WTC11 (cell line): ENCODE measurements at regions not wholly inside any gene's neighbourhood (a gene's known extent, or its start where the extent isn't known, plus 50 kb on each side); places are given as distances from the start of the nearest gene placed in this dataset.

Source experiments
- ATAC-seq: fragments of 200-7000 bp; cut with Tn5 transposase; 2 replicates; pipeline ENCODE4 v1.10.0; 2021; ENCODE audit warnings: mild to moderate bottlenecking, moderate library complexity
- CTCF ChIA-PET: fragments of 300-600 bp; sonication (Branson Sonifier 250); formaldehyde crosslinking; loops from one replicate; lab custom pipeline; 2021; ENCODE audit warnings: antibody characterized with exemption; lab: Charles Lee
- POLR2A ChIA-PET: fragments of 350-600 bp; sonication (Branson Sonifier 250); formaldehyde crosslinking; loops from one replicate; lab custom pipeline; 2021; ENCODE audit warnings: antibody characterized with exemption; lab: Charles Lee
- DNase-seq: peaks from one replicate; pipeline ENCODE4 v3.0.0; 2021; ENCODE audit warnings: low spot score
- H3K27ac Mint-ChIP-seq: 2 replicates; pipeline ENCODE4 v1.8.0; 2021; ENCODE audit warnings: mixed read lengths
- H3K27me3 Mint-ChIP-seq: 2 replicates; pipeline ENCODE4 v1.8.0; 2021; ENCODE audit warnings: low read depth, mild to moderate bottlenecking, moderate library complexity, mixed read lengths
- H3K36me3 Mint-ChIP-seq: 2 replicates; pipeline ENCODE4 v1.8.0; 2021; ENCODE audit warnings: mixed read lengths
- H3K4me1 Mint-ChIP-seq: 2 replicates; pipeline ENCODE4 v1.8.0; 2022; ENCODE audit warnings: mixed read lengths
- H3K4me3 Mint-ChIP-seq: 2 replicates; pipeline ENCODE4 v1.8.0; 2021; ENCODE audit warnings: mild to moderate bottlenecking, moderate library complexity, mixed read lengths
- H3K9me3 Mint-ChIP-seq: 2 replicates; pipeline ENCODE4 v1.8.0; 2021; ENCODE audit warnings: mixed read lengths
- NFE2L1 ChIP-seq: sonication (generic); formaldehyde crosslinking; IDR thresholded peaks from 2 replicates; pipeline ENCODE4 v1.8.1; 2023; ENCODE audit warnings: missing genetic modification reagents
- NFYB ChIP-seq: sonication (generic); formaldehyde crosslinking; conservative IDR thresholded peaks from 2 replicates; pipeline ENCODE4 v1.8.0; 2022; ENCODE audit warnings: low read depth, missing genetic modification reagents
- SMAD3 ChIP-seq: sonication (generic); formaldehyde crosslinking; IDR thresholded peaks from 2 replicates; pipeline ENCODE4 v1.8.0; 2022; ENCODE audit warnings: missing genetic modification reagents, mild to moderate bottlenecking, borderline replicate concordance
- ZNF121 ChIP-seq: sonication (generic); formaldehyde crosslinking; IDR thresholded peaks from 2 replicates; pipeline ENCODE4 v1.8.0; 2023; ENCODE audit warnings: missing genetic modification reagents
- ZNF138 ChIP-seq: sonication (generic); formaldehyde crosslinking; conservative IDR thresholded peaks from 2 replicates; pipeline ENCODE4 v1.8.1; 2022; ENCODE audit warnings: mild to moderate bottlenecking, moderate library complexity, missing genetic modification reagents
- ZNF396 ChIP-seq: fragments of 250-450 bp; sonication (Bioruptor Pico); IDR thresholded peaks from 2 replicates; pipeline ENCODE4 v1.8.0; 2021; ENCODE audit warnings: mild to moderate bottlenecking, moderate library complexity, borderline replicate concordance
- TF ChIP-seq, protein P1 (sequence below): fragments of 250-450 bp; sonication (Bioruptor Pico); IDR thresholded peaks from 2 replicates; pipeline ENCODE4 v1.9.0; 2021; ENCODE audit warnings: mild to moderate bottlenecking, borderline replicate concordance
- TF ChIP-seq, protein P2 (sequence below): sonication (generic); formaldehyde crosslinking; IDR thresholded peaks from 2 replicates; pipeline ENCODE4 v1.8.1; 2022; ENCODE audit warnings: low read depth, mild to moderate bottlenecking, moderate library complexity, missing genetic modification reagents, borderline replicate concordance
- TF ChIP-seq, protein P3 (sequence below): sonication (generic); formaldehyde crosslinking; IDR thresholded peaks from 2 replicates; pipeline ENCODE4 v1.8.1; 2022; ENCODE audit warnings: low read depth, missing genetic modification reagents, borderline replicate concordance
- TF ChIP-seq, protein P4 (sequence below): sonication (generic); formaldehyde crosslinking; conservative IDR thresholded peaks from 2 replicates; pipeline ENCODE4 v1.8.1; 2022; ENCODE audit warnings: mild to moderate bottlenecking, missing genetic modification reagents
- TF ChIP-seq, protein P5 (sequence below): fragments of 250-450 bp; sonication (Bioruptor Pico); conservative IDR thresholded peaks from 2 replicates; pipeline ENCODE4 v1.9.0; 2021; ENCODE audit warnings: mild to moderate bottlenecking
- TF ChIP-seq, protein P6 (sequence below): sonication (generic); formaldehyde crosslinking; IDR thresholded peaks from 2 replicates; pipeline ENCODE4 v1.8.0; 2022; ENCODE audit warnings: mild to moderate bottlenecking, missing genetic modification reagents
- TF ChIP-seq, protein P7 (sequence below): sonication (generic); formaldehyde crosslinking; IDR thresholded peaks from 2 replicates; pipeline ENCODE4 v1.8.1; 2023; ENCODE audit warnings: mild to moderate bottlenecking, missing genetic modification reagents, moderate library complexity
- TF ChIP-seq, protein P8 (sequence below): sonication (generic); formaldehyde crosslinking; IDR thresholded peaks from 2 replicates; pipeline ENCODE4 v1.8.0; 2022; ENCODE audit warnings: mild to moderate bottlenecking, missing genetic modification reagents

DNA sequence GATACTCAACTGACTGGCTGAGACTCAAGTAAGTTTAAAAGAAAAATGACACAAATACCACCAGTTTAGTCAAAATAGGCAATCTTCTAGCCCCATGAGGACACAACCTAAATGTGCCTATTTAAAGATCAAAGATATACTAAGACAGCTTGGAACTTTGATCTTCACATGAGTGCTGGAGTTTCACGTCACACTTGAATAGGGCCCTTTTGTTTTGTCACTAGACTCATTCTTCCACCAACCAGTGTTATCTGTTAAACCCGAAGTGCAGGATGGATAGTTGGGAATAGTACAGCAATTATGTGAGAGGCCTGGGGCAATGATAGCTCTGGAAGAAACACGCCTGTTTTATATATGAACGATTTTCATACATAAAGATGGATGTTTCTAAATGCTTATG lies 792.8 kb upstream of the NUDT12 start:
- no peaks in the 10 kb centered on the region for H3K36me3 Mint-ChIP-seq
- ChIA-PET POLR2A (no interaction called here), CTCF (no interaction called here)
- DNase-seq = no peak
- no peak overlapping the region for H3K27ac Mint-ChIP-seq
- H3K4me3 Mint-ChIP-seq = no peak overlapping the region
- H3K9me3 Mint-ChIP-seq = peaks cover 4% of the 10 kb centered on the region; the same call in 1 of the 2 replicates
- ATAC-seq = no peak
- TF ChIP-seq, protein P1, sequence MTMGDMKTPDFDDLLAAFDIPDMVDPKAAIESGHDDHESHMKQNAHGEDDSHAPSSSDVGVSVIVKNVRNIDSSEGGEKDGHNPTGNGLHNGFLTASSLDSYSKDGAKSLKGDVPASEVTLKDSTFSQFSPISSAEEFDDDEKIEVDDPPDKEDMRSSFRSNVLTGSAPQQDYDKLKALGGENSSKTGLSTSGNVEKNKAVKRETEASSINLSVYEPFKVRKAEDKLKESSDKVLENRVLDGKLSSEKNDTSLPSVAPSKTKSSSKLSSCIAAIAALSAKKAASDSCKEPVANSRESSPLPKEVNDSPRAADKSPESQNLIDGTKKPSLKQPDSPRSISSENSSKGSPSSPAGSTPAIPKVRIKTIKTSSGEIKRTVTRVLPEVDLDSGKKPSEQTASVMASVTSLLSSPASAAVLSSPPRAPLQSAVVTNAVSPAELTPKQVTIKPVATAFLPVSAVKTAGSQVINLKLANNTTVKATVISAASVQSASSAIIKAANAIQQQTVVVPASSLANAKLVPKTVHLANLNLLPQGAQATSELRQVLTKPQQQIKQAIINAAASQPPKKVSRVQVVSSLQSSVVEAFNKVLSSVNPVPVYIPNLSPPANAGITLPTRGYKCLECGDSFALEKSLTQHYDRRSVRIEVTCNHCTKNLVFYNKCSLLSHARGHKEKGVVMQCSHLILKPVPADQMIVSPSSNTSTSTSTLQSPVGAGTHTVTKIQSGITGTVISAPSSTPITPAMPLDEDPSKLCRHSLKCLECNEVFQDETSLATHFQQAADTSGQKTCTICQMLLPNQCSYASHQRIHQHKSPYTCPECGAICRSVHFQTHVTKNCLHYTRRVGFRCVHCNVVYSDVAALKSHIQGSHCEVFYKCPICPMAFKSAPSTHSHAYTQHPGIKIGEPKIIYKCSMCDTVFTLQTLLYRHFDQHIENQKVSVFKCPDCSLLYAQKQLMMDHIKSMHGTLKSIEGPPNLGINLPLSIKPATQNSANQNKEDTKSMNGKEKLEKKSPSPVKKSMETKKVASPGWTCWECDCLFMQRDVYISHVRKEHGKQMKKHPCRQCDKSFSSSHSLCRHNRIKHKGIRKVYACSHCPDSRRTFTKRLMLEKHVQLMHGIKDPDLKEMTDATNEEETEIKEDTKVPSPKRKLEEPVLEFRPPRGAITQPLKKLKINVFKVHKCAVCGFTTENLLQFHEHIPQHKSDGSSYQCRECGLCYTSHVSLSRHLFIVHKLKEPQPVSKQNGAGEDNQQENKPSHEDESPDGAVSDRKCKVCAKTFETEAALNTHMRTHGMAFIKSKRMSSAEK (CRISPR knock-in tag) = no peak
- TF ChIP-seq, protein P2, sequence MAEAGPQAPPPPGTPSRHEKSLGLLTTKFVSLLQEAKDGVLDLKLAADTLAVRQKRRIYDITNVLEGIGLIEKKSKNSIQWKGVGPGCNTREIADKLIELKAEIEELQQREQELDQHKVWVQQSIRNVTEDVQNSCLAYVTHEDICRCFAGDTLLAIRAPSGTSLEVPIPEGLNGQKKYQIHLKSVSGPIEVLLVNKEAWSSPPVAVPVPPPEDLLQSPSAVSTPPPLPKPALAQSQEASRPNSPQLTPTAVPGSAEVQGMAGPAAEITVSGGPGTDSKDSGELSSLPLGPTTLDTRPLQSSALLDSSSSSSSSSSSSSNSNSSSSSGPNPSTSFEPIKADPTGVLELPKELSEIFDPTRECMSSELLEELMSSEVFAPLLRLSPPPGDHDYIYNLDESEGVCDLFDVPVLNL (CRISPR knock-in tag) = no peak
- TF ChIP-seq, protein P3, sequence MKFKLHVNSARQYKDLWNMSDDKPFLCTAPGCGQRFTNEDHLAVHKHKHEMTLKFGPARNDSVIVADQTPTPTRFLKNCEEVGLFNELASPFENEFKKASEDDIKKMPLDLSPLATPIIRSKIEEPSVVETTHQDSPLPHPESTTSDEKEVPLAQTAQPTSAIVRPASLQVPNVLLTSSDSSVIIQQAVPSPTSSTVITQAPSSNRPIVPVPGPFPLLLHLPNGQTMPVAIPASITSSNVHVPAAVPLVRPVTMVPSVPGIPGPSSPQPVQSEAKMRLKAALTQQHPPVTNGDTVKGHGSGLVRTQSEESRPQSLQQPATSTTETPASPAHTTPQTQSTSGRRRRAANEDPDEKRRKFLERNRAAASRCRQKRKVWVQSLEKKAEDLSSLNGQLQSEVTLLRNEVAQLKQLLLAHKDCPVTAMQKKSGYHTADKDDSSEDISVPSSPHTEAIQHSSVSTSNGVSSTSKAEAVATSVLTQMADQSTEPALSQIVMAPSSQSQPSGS (CRISPR knock-in tag) = no peak
- TF ChIP-seq, protein P4, sequence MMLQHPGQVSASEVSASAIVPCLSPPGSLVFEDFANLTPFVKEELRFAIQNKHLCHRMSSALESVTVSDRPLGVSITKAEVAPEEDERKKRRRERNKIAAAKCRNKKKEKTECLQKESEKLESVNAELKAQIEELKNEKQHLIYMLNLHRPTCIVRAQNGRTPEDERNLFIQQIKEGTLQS = no peak
- TF ChIP-seq NFE2L1 (no peak), ZNF396 (no peak)
- TF ChIP-seq, protein P5, sequence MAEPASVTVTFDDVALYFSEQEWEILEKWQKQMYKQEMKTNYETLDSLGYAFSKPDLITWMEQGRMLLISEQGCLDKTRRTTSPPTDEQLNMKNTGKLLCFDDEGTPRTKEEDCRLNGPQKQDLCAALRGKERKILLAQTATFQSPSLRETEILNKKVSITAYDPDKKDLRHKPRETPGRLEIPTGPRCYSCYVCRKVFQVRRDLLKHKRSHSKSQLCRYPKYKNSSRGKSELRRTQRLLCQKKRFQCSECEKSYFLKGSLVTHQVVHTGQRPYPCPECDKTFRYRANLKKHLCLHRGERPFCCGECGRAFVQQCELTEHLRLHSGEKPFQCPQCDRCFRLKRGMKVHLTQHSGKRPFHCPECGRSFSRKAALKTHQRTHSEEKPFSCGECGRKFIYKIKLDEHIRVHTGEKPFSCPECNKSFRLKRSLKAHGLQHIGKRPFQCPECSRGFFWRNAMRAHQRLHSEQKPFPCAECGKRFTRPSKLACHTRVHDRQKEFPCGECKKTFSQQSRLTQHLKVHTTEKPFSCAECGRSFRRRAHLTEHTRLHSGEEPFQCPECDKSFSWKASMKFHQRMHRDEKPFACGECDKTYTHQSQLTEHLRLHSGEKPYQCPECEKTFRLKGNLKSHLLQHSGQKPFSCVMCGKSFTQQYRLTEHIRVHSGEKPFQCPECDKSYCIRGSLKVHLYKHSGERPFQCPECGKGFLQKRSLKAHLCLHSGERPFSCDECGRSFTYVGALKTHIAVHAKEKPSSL (CRISPR knock-in tag) = no peak
- H3K27me3 Mint-ChIP-seq = no peaks in the 10 kb centered on the region
- peaks cover under 1% of the 10 kb centered on the region; the same call in 1 of the 2 replicates for H3K4me1 Mint-ChIP-seq

DNA sequence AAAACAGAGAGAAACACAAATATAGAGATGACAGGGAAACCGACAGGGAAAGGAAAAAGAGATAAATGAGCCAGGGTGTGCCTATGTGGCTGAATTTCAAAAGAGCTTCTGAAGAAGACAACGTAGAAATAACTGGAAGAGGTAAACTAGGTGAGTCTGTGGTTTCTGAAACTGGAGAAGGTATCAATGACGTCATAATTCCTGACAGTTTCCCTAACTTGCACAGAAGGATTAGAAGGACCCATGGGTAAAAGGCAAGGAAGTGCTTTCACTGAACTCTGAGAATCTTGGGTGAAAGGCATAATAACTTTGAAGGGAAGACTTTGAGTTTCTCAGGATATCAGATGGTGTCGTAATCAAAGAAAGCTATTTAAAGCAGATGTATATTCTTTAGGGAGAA lies 790.8 kb upstream of the NUDT12 start:
- Mint-ChIP-seq H3K9me3 (no peaks in the 10 kb centered on the region), H3K4me1 (peaks cover 13% of the 10 kb centered on the region), H3K4me3 (no peak overlapping the region), H3K27me3 (no peaks in the 10 kb centered on the region), H3K27ac (no peak overlapping the region), H3K36me3 (no peaks in the 10 kb centered on the region)
- ATAC-seq = no peak
- CTCF ChIA-PET = interaction anchor here (1.6 kb wide), 1 partner anchor 59 kb away, joined by 4 read pairs; no protein-coding TSS in a partner anchor
- no peak for DNase-seq
- POLR2A ChIA-PET = no interaction called here
- no peak for TF ChIP-seq SMAD3 (CRISPR knock-in tag)
- TF ChIP-seq, protein P6, sequence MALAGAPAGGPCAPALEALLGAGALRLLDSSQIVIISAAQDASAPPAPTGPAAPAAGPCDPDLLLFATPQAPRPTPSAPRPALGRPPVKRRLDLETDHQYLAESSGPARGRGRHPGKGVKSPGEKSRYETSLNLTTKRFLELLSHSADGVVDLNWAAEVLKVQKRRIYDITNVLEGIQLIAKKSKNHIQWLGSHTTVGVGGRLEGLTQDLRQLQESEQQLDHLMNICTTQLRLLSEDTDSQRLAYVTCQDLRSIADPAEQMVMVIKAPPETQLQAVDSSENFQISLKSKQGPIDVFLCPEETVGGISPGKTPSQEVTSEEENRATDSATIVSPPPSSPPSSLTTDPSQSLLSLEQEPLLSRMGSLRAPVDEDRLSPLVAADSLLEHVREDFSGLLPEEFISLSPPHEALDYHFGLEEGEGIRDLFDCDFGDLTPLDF = no peak
- TF ChIP-seq ZNF121 (CRISPR knock-in tag) = no peak
- TF ChIP-seq, protein P7, sequence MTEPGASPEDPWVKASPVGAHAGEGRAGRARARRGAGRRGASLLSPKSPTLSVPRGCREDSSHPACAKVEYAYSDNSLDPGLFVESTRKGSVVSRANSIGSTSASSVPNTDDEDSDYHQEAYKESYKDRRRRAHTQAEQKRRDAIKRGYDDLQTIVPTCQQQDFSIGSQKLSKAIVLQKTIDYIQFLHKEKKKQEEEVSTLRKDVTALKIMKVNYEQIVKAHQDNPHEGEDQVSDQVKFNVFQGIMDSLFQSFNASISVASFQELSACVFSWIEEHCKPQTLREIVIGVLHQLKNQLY (CRISPR knock-in tag) = no peak
- TF ChIP-seq, protein P8, sequence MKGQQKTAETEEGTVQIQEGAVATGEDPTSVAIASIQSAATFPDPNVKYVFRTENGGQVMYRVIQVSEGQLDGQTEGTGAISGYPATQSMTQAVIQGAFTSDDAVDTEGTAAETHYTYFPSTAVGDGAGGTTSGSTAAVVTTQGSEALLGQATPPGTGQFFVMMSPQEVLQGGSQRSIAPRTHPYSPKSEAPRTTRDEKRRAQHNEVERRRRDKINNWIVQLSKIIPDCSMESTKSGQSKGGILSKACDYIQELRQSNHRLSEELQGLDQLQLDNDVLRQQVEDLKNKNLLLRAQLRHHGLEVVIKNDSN (CRISPR knock-in tag) = no peak
- TF ChIP-seq ZNF138 (CRISPR knock-in tag) = no peak
- no peak for TF ChIP-seq NFYB (CRISPR knock-in tag)
